Inferior parietal cortex (tissue), 1 donor: ENCODE measurements at regions not wholly inside any gene's neighbourhood (a gene's known extent, or its start where the extent isn't known, plus 50 kb on each side); places are given as distances from the start of the nearest gene placed in this dataset.

Experiments
- DNase-seq: peaks from one replicate; pipeline ENCODE4 v3.0.0-alpha.2; 2016; ENCODE audit errors: extremely low spot score

DNA sequence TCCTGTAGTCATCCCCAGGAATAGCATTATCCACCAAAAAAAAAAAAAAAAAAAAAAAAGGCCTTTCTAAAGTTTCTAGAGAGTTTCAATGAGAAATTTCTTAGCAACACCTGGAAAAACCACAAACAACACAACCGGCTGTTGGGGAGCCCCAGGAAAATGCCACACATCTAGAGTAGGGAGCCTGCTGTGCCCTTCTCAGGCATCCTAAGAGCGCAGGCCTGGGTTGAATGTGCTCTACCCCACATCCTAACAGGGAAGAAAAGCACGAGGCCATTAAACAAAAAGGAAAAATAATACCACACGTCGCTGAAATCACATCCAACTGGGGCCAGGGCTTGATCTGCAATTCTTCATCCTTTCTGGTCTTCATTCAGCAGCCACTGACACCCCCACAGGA lies 367.5 kb downstream of the TGFB2 start:
- no peak for DNase-seq

DNA sequence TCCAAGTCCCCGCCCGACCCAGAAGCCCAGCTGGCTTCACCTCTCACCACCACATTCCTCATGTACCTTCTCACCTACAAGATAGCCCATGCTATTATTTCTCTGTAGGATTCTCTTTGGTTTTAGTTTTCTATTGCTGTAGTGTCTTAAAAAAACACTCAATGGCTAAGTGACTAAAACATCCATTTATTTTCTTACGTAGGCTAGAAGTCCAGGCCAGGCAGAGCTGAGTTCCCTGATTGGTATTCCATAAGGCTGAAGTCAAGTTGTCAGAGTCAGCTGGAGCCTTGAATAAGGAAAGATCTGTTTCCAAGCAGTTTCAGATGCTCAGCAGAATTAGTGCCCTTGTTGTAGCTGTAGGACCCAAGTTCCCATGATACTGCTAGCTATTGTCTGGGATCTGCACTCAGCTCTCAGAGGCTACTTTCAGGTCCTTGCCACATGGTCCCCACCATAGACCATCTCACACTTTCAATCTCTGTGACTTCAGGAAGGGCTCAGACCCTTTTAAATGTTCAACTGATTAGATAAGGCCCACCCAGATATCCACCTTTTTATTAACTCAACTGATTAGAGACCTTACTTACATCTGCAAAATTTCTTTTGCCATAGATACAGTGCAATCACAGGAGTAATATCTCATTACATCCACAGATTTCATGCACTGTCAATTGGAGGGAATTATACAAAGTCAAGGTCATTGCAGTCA lies 371.0 kb downstream of the TGFB2 start:
- no peak for DNase-seq

DNA sequence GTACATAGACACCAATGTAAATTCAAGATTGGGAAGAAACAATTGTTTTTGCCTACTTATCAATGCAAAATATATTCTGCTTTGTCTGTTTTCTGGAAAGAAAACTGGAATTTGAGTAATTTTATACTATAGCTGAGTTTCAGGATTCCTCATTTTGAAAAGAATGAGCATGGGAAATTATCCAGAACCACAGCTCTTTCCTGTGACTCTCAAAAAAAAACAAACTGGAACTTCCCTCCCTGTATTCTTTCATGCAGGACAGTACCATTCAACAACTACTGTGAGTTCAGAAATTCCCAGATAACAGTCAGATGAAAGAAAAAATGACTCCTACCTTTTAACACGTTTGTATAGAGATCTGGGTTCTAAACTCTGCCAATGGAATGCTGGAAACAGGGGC lies 372.4 kb downstream of the TGFB2 start:
- DNase-seq = no peak

DNA sequence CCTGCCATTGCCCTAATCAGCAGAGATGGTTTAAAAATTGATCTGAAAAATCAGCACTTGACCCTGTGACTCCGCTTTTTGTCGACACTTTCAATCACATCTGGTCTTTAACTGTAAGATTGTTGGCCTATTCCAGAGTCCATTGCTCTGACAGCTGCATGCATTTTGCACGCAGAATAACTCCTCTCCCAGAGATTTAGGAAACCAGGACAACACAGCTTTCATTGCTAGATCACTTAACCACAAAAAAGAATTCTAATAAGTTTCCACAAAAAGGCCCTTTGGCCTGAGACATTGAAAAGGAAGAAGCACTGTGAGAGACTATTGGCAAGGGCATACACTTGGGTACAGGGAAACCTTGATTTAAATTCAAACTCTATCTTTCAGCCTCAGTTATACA lies 373.1 kb downstream of the TGFB2 start:
- no peak for DNase-seq

DNA sequence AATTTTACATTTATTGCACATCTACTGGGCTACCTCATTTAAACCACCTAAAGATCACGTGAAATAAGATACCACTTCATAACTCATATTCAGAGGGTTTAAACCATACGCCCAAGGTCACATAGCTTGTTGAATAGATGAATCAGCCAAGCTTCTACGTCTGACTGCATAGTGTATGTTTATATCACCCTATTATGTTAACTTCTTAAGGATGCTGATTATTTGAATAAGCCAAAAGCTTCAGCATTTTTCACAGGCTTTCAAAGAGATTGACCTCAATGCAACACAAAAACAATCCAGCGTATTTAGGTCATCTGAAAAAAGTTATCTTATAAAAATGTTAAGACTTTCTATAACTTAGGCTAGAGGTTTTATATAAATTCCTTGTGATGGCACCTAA lies 373.8 kb downstream of the TGFB2 start:
- DNase-seq = no peak

DNA sequence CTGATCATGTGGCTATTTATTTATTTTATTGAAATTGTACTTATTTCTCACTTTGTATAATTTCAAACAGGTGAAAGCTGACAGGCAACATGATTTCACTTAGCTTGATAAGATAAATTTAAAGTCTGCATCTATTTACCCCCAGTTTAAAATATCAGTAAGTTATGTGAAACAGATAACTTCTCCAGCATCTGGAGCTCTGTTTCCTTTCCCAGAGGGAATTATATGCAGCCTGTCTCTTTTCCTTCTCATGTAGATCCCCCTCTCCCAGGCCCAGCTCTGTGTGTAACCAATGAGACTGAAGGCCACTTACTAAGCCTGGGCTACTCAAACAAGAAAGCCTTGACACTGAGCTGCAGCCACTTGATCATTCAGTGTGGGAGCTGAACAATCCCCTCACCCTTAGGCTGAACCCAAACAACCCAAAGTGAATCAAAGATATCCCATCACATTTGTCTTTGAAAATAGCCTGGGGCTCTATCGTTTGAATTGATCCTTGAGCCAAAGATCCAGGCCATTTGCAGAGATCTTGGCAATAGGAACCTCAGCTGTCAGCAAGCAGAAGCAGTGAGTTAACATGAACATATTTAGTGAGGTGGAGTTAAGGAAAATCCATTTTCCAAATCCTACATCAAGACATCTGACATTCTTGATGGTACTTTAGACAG lies 383.9 kb downstream of the TGFB2 start:
- DNase-seq = no peak

DNA sequence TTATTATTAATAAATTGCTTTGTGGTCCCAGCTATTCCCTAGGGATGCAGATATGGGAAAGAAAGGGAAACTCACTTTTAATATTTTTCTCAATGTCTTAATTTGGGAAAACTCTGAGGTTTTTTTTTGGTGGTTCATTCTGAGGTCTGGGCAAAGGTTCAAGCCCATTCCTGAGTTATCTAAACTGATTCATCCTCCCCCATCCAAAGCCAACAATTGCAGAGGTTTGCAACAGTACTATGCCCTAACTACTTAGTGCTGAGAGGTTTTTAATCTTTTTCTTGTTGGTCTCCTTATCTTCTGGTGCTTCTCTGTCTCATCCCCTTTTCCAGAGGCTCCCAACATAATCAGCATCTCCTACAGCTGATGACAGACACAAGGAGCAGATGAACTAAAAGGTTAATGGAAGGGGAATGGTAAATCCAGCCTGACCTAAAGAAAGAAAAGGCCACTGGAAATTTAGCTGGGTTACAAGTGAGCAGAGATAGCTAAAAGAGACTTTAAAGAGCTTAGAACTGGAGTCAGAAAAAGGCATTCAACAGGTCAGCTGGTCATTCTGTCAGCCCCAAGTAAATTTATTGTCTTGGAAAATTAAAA lies 390.4 kb downstream of the TGFB2 start:
- no peak for DNase-seq

DNA sequence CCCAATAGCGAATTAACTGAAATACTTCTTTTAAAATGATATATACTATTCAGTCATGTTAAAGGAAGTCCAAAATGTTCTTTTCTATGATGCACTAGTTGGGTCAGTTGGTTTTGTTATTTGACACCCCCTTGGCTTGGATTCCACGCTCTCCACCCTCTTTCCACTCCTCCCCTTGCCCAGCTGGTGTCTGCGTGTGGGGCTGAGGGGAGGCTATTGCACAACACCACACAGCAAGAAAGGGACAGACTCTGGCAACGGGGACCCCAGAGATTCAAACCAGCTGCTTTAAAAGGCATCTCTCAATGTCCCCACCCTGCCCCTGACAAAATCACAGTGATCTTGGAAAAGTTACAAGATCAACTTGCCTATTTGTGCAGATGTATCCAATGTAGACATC lies 394.3 kb downstream of the TGFB2 start:
- no peak for DNase-seq

DNA sequence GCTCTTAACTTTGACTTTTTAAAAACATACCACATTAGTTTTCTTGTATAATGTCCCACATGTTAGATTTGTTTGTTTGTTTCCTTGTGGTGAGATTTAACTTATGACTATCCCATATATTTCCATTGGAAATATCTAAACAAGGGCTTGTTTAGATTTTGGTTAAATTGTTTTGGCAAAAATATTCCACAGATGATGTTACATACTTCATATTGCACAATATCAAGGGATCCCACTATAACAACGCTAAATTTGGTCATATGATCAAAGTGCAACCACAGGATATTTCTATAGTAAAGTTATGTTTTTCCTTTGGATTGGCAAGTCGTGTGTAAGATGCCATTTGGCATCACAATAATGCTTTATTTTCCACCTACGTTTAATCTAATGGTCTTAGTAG lies 396.7 kb downstream of the TGFB2 start:
- DNase-seq = no peak

DNA sequence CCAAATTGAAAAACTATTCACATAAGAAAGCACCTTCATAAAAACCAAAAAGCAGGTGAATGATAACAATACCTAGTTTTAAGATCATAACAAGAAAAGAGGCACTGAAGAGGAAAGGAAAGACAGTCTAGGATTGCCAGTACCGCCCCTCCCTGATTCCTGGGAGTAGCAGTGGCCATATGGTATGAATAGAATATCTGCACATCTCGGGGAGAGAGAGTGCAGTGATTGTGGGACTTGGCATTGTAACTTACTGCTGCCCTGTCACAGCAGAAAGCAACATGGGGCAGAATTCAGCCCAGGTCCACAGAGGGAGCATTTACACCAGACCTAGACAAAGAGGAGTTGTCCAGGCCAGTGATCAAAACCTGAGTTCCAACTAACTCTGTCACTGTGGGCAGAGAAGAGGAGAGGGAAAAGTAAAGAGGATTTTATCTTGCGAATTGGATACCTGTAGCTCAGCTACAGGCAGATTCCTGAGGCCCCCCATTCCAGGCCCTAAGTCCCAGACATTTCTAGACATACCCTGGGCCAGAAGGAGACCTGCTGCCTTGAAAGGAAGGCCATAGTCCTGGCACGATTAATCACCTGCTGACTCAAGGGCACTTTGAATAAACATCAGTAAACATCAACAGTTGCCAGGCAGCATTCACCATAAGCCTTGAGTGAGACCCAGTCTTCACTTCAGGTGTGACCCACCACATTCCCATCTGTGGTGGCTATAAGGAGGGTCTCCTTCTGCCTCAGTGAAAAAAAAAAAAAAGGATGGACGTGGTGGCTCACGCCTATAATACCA lies 397.5 kb downstream of the TGFB2 start:
- no peak for DNase-seq

DNA sequence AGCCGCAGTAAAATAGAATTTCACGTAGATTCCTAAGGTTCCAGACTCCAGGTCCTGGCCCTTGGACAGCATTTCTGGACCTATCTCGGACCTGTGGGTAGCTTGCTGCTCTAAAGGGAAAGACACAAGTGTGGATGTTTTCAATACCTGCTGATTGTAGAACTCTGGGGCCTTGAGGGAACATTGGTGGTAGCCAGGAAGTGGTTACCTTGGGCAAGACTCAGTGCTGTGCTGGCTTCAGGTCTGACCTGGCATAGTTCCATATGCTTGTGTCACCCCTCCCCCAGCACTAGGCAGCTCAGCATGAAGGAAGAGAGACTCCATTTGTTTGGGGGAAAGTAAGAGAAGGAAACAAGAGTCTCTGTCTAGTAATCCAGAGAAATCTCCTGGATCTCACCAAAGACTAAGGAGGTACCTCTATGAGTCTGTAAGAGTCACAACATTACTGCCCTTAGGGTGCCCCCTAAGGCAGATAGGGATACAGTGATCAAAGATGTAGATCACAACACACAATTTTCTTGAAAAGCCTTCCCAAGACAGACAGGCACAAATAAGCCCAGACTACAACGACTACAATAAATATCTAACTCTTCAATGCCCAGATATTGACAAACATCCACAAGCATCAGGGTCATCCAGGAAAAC lies 398.8 kb downstream of the TGFB2 start:
- no peak for DNase-seq

DNA sequence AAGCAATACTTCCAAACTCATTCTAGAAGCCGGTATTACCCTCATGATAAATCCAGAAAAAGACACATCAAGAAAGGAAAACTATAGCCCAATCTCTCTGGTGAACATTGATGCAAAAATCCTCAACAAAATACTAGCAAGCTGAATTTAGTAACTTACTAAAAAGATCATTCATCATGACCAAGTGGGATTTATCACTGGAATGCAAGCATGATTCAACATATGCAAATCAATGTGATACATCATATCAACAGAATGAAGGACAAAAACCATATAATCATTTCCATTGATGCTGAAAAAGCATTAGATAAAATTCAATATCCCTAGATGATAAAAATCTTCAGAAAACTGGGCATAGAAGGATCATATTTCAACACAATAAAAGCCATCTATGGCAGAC lies 402.9 kb downstream of the TGFB2 start:
- DNase-seq = no peak

DNA sequence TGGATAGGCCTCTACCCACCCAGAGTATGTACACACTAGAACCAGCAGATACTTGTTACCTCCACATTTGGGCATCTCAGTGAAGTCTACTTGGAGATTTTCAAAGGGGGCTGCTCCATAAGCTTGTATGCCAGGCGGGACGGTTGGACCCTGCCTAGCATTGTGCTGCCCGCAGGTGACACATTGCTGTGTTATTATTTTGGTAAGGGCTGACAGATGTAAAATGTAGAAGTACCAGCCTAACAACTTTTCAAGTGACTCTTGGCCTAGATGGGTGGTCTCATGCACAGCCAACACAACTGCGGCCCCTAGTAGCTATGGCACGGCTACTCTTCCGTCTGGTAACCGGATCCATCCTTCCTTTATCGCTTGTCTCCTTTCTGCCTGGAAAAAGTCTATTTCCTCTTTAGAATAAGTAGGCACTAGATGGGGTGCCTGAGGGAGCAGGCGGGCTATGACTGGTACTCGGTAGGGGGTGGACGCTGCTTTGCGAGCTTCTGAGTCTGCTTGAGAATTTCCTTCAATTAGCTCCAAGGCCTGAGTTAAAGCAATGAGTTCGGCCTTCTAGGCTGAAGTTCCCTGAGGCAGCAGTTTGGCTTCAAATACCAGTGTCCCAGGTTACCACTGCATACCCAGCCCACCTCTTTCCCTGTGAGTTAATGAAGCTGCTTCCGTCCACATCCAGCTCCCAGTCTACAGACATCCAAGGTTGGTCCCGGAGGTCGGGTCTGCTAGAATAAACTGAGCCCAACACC lies 405.3 kb downstream of the TGFB2 start:
- no peak for DNase-seq

DNA sequence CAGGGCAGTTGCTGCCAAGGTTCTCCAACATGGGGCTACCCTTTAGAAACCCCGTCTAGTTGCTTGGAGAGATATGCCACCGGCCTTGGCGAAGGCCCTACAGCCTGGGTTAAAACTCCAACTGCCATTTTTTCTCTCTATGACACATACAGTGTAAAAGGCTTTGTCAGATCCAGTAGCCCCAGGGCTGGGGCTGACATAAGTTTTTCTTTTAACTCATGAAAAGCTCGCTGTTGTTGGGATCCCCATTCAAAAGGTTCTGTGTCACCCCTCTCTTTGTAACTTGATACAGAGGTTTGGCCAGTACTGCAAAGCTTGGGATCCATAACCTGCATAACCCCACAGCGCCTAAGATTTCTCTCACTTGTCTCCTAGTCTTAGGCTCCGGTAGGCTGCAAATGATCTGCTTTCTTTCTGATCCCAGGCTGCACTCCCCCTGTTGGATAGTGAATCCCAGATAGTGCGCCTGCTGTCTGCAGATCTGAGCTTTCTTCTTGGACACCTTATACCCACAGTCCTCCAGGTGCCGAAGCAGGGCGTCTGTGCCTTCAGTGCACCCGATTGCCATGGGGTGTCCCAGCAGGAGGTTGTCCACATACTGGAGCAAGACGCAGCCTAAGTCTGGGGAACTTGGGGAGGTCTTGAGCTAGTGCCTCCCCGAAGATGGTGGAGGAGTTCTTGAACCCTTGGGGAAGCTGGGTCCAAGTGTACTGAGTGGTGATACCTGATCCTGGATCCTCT lies 406.2 kb downstream of the TGFB2 start:
- DNase-seq = no peak

DNA sequence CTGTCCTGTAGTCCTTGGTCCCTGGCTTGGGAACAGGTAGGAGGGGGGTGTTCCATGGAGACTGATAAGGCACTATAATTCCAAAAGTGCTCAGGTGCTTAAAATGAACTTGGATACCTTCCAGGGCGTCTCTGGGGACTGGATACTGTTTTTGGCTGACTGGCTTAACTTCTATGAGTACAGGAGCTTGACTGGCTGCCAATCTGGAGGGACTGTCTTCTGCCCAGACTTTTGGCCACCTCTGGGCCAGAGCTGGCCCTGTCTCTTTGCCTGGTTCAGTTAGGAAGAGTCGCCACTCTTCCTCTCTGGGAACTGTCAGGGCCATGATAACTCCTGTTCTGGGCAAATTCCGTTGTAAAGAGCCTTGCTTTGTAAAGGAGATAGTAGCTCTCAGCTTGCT lies 407.0 kb downstream of the TGFB2 start:
- no peak for DNase-seq

DNA sequence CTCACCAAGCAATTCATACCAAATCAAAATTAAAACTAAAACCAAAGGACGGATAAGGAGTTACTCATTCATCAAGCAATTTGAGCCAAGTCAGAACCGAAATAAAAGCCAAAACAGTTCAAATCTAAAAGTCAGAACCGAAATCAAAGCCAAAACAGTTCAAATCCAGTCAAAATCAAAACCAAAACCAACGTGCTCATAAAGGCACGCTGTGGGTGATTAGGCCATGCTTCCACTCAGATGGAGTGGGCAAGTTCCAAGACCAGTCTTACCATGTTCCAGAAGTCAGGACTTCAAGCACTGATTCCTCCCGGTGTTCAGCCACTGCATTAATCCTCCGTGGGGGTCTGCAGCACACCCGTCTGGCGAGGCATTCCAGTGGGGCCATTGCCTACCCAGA lies 409.3 kb downstream of the TGFB2 start:
- no peak for DNase-seq

DNA sequence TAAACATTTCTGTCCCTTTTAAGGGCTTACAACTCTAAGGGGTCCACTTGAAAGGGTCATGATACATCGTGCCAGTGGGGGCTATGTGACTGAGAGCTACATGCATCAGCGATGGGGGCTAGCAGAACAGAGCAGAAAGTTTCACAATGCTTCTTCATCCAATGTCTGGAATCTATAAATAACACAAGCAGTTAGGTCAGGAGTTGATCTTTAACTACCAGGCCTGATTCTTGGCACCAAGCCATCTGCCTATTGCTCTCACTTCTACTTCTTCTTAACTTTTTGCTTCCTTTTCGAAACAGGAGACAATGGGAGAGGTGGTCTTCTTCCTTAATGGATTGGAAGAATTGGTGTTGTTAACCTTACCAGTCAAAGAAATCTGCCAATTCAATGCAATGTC lies 410.0 kb downstream of the TGFB2 start:
- no peak for DNase-seq

DNA sequence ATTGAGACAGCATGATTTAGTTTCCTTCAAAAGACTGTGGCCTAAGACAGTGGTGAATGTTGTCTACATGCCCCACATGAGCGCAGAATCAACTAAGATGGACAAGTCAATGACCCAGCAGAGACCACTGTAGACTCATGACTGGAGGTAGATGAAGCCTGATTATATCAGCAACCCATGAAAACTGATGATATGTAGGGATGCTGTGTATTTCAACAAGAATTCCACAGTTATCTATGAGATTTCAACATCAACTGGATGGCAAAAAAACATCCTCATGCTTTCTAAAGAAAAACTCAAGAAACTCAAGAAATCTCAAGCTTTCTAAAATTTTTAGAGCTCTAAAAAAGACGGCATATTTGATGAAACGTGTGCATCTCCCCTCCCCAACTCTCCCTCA lies 413.9 kb upstream of the LYPLAL1 start:
- no peak for DNase-seq

DNA sequence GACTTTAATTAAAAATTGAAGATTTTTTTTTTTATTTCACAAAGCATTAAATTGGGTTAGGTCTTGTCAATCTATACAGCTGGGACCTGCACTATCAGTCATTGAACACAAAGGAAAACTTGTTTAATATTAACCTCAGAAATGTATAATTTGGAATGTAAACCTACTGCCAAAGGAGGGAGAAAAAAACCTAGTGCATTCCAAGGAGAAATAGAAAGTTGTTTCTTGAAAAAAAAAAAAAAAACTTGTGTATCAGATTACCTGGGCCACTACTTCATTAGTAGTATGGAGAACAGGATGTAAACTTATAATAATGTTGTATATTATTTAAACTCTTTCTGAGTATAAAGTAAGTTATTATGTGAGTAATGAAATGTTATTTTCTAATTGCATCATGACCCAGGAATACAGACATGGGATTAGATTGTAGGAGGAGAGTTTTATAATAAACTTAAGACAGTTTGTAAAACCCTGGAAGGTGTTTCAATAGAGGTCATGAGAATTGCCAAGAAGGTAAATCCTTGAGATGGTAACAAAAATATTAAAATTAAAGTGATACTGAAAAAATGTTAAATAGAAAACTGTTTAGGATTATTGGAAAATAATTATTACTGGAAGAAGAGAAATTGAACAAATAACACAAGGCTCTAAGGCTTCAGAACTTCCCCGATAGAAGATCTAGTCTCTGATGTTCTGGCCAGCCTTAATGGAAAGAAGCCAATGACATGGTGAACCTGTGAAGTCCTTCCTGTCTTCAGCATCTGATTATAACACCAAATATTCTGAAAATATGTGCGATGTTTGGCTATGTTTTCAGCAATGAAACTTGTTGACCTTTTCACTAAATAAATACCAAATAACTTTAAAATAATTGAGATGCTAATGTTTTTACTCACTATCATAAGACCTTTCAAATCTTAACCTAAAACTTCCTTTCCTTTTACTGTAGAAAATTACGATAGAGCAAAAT lies 412.8 kb upstream of the LYPLAL1 start:
- DNase-seq = no peak
